Heart right ventricle (tissue), 16 donors: ENCODE measurements at regions not wholly inside any gene's neighbourhood (a gene's known extent, or its start where the extent isn't known, plus 50 kb on each side); places are given as distances from the start of the nearest gene placed in this dataset.

Source experiments
- ATAC-seq, 8 donors: fragments of 200-7000 bp; cut with Tn5 transposase; one replicate each; pipeline ENCODE4 v1.9.1; 2020; ENCODE audit warnings: mild to moderate bottlenecking in 8 of 8, moderate library complexity in 8 of 8, moderate number of reproducible peaks in 1 of 8
- DNase-seq, 2 donors: peaks; one replicate each; pipeline ENCODE4 v3.0.0-alpha.2; 2020
- H3K27ac ChIP-seq, 10 donors: fragments of 200-600 bp; sonication (generic) in 2 of 10; one replicate each; pipeline versions ENCODE4 v1.5.0 to v1.8.0; 2020 to 2022; ENCODE audit warnings: mild to moderate bottlenecking in 3 of 10
- H3K27me3 ChIP-seq, 7 donors: fragments of 200-600 bp; one replicate each; pipeline ENCODE4 v1.8.0; 2021 to 2022; ENCODE audit warnings: mild to moderate bottlenecking in 2 of 7
- H3K36me3 ChIP-seq, 9 donors: fragments of 200-600 bp; sonication (generic) in 1 of 9; one replicate each; pipeline versions ENCODE4 v1.5.0 to v1.8.0; 2020 to 2022; ENCODE audit warnings: mild to moderate bottlenecking in 2 of 9
- H3K4me1 ChIP-seq, 9 donors: fragments of 200-600 bp; sonication (generic) in 1 of 9; one replicate each; pipeline versions ENCODE4 v1.5.0 to v1.8.0; 2020 to 2022; ENCODE audit warnings: mild to moderate bottlenecking in 4 of 9
- H3K4me3 ChIP-seq, 10 donors: fragments of 200-600 bp; sonication (generic) in 2 of 10; one replicate each; pipeline versions ENCODE4 v1.5.0 to v1.8.0; 2020 to 2022; ENCODE audit warnings: mild to moderate bottlenecking in 7 of 10, moderate library complexity in 2 of 10
- H3K9me3 ChIP-seq, 11 donors: fragments of 200-600 bp in 10 of 11; sonication (generic) in 2 of 11; one replicate each; pipeline versions ENCODE4 v1.5.0 to v1.8.0; 2013 to 2022; ENCODE audit warnings: mild to moderate bottlenecking in 2 of 11, control low read depth in 1 of 11, moderate library complexity in 1 of 11
- CTCF ChIP-seq, 9 donors: fragments of 200-600 bp; sonication (generic) in 2 of 9; IDR thresholded peaks; one replicate each; pipeline versions ENCODE4 v1.5.0 to v1.8.0; 2021 to 2022; ENCODE audit warnings: antibody characterized with exemption in 9 of 9, mild to moderate bottlenecking in 5 of 9, moderate library complexity in 1 of 9
- WGBS, 2 donors: extraction: QIAGEN DNeasy Blood & Tissue Kit; methylation state at CpG; one replicate each; pipeline ENCODE4 v1.1.7; 2013; ENCODE audit warnings: inconsistent platforms in 1 of 2; 5-methylcytosine and 5-hydroxymethylcytosine counted together
- intact Hi-C, 10 donors: fragments of 100-400 bp; cut with DNase I; formaldehyde crosslinking; loops; one replicate each; pipeline versions ENCODE4 v1.11.1 to v1.14.2; 2022
- donor health status: Arrhythmogenic right ventricular cardiomyopathy.
- donor health status: ischemic (EF 13 %, LVEDD 7.1; RV severe dilation, severe dysfunction).
- donor health status: healthy with polysubstance abuse.
- donor health status: DM: no; HTN: yes; CAD: no.
- donor health status: DM: no; HTN: no; CAD: no.
- donor health status: ischemic (EF 25% LVEDD 6.9; RV normal size, moderate dysfunction).
- donor health status: ischemic (EF 25% LVEDD 5.7; RV mildly dilated, moderate dysfunction).
- donor health status: healthy.
- donor health status: DM: yes; HTN: yes; CAD: no.
- donor health status: Ischemic cardiomyopathy.
- donor health status: ischemic (EF 35%, LVEDD 5.7; RV mildly dilated, moderate dysfunction).
- donor health status: nonischemic (EF 11% LVEDD 7.7; RV severe dilation, severe dysfunction).
- donor health status: DM: yes; HTN: yes; CAD: no.
- donor health status: PGD.
- donor health status: ischemic (EF 29% LVEDD 5.4; RV normal size, mild dysfunction).
- donor health status: nonischemic (EF 23%, LVEDD 6.1; RV moderate dilation, normal function).

- peak overlapping the region; percentile 41 to 86 (median 70) for H3K27ac ChIP-seq
- peaks cover 19 to 69% (median 37%) of the 10 kb centered on the region in 9 donors for H3K4me1 ChIP-seq
- H3K9me3 ChIP-seq, result no peaks in the 10 kb centered on the region
- intact Hi-C loops, result loop anchor here in 1 of 10 donors (5.0 kb wide), 1 partner anchor 55 kb away; the partner anchor contains the start of gene SMAD6
- no peaks in the 10 kb centered on the region for H3K27me3 ChIP-seq
- H3K4me3 ChIP-seq, result peak overlapping the region in 1 of 10 donors; percentile 14
- H3K36me3 ChIP-seq, result no peaks in the 10 kb centered on the region
- DNase-seq (peak; percentile 44 to 64), ATAC-seq (peak; percentile 34 to 81 (median 63))
- 11 to 21% methylated on average over 16 of the region's 16 CpGs for whole genome bisulfite sequencing, 2 donors
- TF ChIP-seq CTCF (IDR thresholded peaks at IDR 0.05), result no peak
Measured at GRCh38 chr15:66647358-66647757, 54.7 kb upstream of the SMAD6 start.

DNA sequence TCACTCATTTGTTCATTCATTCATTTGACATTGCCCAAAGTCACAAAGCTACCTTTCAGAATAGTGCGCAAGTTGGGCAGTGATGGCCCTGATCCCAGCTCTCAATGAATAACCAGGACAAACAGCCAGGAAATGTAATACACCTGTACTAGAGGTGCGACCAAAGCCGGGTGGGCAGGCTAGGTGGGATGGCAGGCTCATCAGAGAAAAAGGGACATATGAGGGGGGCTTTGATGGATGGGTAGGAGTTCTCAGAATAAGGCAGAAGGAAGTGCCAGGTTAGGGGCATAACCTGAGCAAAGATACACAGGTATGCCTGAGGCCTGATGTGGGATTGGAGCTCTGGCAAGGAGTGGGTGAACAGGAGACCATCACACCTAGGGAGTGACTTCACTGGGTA, 53.4 kb upstream of the SMAD6 start:
- WGBS, 2 donors, result 86 to 96% methylated on average over 3 of the region's 3 CpGs
- H3K4me1 ChIP-seq, result peaks cover 17 to 57% (median 30%) of the 10 kb centered on the region in 9 donors
- no peak for TF ChIP-seq CTCF (IDR thresholded peaks at IDR 0.05)
- ATAC-seq (no peak), DNase-seq (no peak)
- no peaks in the 10 kb centered on the region for H3K36me3 ChIP-seq
- H3K27me3 ChIP-seq, result no peaks in the 10 kb centered on the region
- H3K9me3 ChIP-seq, result no peaks in the 10 kb centered on the region
- no peak overlapping the region for H3K4me3 ChIP-seq
- intact Hi-C loops, result loop anchor here in 1 of 10 donors (5.0 kb wide), 1 partner anchor 54 kb away; the partner anchor contains the start of gene SMAD6
- peak overlapping the region in 1 of 10 donors; percentile 74 for H3K27ac ChIP-seq

DNA sequence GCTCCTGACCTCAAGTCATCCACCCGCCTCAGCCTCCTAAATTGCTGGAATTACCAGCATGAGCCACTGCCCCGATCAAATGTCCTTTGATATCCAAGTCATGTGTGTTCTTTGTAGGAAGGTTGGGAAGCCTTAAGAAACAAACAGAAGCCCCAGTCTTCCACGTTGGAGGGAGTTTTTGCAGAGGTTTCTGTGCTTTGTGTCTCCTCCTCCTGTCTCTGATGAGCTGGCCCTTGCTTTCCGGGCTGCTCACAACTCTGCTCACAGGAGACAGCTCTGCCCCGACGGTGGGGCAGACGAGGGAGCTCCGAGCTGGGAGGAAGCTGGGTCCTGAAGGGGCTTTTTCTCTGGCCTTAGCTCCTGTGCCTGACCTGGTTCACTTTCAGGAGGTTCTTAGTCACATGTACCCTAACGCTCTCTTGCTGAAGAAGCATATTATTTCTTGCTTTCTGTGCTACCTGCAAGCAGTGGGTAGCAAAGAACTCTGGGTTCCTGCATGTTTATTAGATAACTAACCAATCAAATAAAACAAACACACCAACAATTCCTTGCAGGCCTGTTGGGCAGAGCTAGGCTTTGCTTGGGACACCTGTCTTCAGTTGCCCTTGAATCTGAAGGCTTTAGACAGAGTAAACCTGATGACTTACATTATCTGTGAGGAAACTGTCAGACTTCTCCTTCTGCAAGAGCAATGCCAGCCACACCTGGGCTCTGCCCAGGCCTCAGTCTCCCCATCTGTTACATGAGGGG, 52.6 kb upstream of the SMAD6 start:
- intact Hi-C loops, result loop anchor here in 1 of 10 donors (5.0 kb wide), 1 partner anchor 53 kb away; the partner anchor contains the start of gene SMAD6
- Histone ChIP-seq H3K4me3 (no peak overlapping the region), H3K27me3 (peaks cover 0 to under 1% (median 0%) of the 10 kb centered on the region in 7 donors), H3K36me3 (no peaks in the 10 kb centered on the region), H3K27ac (peak overlapping the region in 3 of 10 donors; percentile 22 to 43 (median 40)), H3K9me3 (no peaks in the 10 kb centered on the region), H3K4me1 (peaks cover 17 to 52% (median 31%) of the 10 kb centered on the region in 9 donors)
- no peak for TF ChIP-seq CTCF (IDR thresholded peaks at IDR 0.05)
- no peak for DNase-seq
- 78 to 86% methylated on average over 9 of the region's 9 CpGs for WGBS, 2 donors
- ATAC-seq, result no peak

DNA sequence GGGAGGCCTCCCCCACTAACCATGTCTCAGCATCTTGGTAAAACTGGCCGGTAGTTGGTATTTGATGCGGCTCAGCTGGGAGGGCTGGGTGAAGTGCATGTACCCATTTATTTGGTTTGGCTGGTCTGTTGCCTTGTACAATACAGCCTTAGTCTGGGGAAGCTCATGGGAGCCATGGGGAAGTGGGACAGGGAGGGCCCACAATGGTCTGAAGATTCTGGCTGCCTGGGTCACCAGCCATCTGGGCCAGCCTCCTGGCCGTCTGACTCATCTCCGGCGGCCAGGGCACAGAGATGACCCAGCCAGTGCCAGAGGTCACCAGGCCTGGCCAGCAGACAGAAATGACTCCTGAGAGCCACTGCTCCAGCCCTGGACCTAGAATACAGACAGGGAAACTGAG, 51.6 kb upstream of the SMAD6 start:
- no peaks in the 10 kb centered on the region for H3K9me3 ChIP-seq
- no peak overlapping the region for H3K4me3 ChIP-seq
- intact Hi-C loops, result no loop called here
- H3K36me3 ChIP-seq, result no peaks in the 10 kb centered on the region
- DNase-seq (peak in 1 of 2 donors; percentile 41), ATAC-seq (peak in 6 of 8 donors; percentile 17 to 53 (median 22))
- H3K27ac ChIP-seq, result peak overlapping the region in 3 of 10 donors; percentile 28 to 43 (median 40)
- TF ChIP-seq CTCF (IDR thresholded peaks at IDR 0.05), result no peak
- H3K4me1 ChIP-seq, result peaks cover 17 to 55% (median 34%) of the 10 kb centered on the region in 9 donors
- 68 to 82% methylated on average over 5 of the region's 5 CpGs for WGBS, 2 donors
- peaks cover 0 to 6% (median 0%) of the 10 kb centered on the region in 7 donors for H3K27me3 ChIP-seq
